Left ventricle myocardium superior (tissue), 1 donor: ENCODE measurements at regions not wholly inside any gene's neighbourhood (a gene's known extent, or its start where the extent isn't known, plus 50 kb on each side); places are given as distances from the start of the nearest gene placed in this dataset.
"Not testable (repeated sequence)": the region's sequence is repeated elsewhere in the genome, so short reads cannot be mapped to it uniquely, and the experiment has no call there.

Source experiments
- ATAC-seq: fragments of 200-7000 bp; cut with Tn5 transposase; one replicate; pipeline ENCODE4 v1.9.1; 2020; ENCODE audit warnings: mild to moderate bottlenecking, moderate library complexity
- DNase-seq: peaks from one replicate; pipeline ENCODE4 v3.0.0-alpha.2; 2020
- intact Hi-C: fragments of 100-400 bp; cut with micrococcal nuclease; formaldehyde crosslinking; loops from one replicate; pipeline ENCODE4 v1.11.0; 2022
- donor health status: DM: no; HTN: yes; CAD: no; lungs with severe emphysema.

GRCh38 chr13:46469699-46470098, 82.6 kb upstream of the RUBCNL start:
- ATAC-seq, intact Hi-C loops, DNase-seq: not testable (repeated sequence)

- ATAC-seq (no peak), DNase-seq (no peak)
- intact Hi-C loops = no loop called here
Observed at GRCh38 chr13:46468570-46469463, 81.8 kb upstream of the RUBCNL start.

- intact Hi-C loops, DNase-seq, ATAC-seq: not testable (repeated sequence)
Observed at GRCh38 chr13:46467694-46468093, 80.6 kb upstream of the RUBCNL start.

GRCh38 chr13:46466074-46466473, 79.0 kb upstream of the RUBCNL start:
- intact Hi-C loops, DNase-seq: not testable (repeated sequence)

GRCh38 chr13:46463719-46464118, 76.7 kb upstream of the RUBCNL start:
- DNase-seq = no peak
- no peak for ATAC-seq
- intact Hi-C loops = no loop called here

More at GRCh38 chr13:46466074-46466473, 79.0 kb upstream of the RUBCNL start:
- ATAC-seq = not testable (repeated sequence)

GRCh38 chr13:46460223-46460622, 73.2 kb upstream of the RUBCNL start:
- DNase-seq, ATAC-seq, intact Hi-C loops: not testable (repeated sequence)

GRCh38 chr13:46457255-46457654, 70.2 kb upstream of the RUBCNL start:
- ATAC-seq, intact Hi-C loops, DNase-seq: not testable (repeated sequence)

GRCh38 chr13:46455924-46456323, 68.9 kb upstream of the RUBCNL start:
- intact Hi-C loops, DNase-seq: not testable (repeated sequence)
- peak; percentile 37 for ATAC-seq

- ATAC-seq, intact Hi-C loops, DNase-seq: not testable (repeated sequence)
Observed at GRCh38 chr13:46451145-46451544, 64.1 kb upstream of the RUBCNL start.

GRCh38 chr13:46449949-46450348, 62.9 kb upstream of the RUBCNL start:
- ATAC-seq, intact Hi-C loops, DNase-seq: not testable (repeated sequence)

- DNase-seq, intact Hi-C loops, ATAC-seq: not testable (repeated sequence)
Observed at GRCh38 chr13:46448148-46448547, 61.1 kb upstream of the RUBCNL start.

GRCh38 chr13:46437808-46438404, 50.9 kb upstream of the RUBCNL start:
- intact Hi-C loops, DNase-seq, ATAC-seq: not testable (repeated sequence)
